GM23338 (cell line): ENCODE measurements at regions not wholly inside any gene's neighbourhood (a gene's known extent, or its start where the extent isn't known, plus 50 kb on each side); places are given as distances from the start of the nearest gene placed in this dataset.

Experiments used
- ATAC-seq: fragments of 200-7000 bp; cut with Tn5 transposase; 3 replicates; pipeline ENCODE4 v1.9.1; 2020
- DNase-seq: peaks from one replicate; pipeline ENCODE4 v3.0.0-alpha.2; 2015; ENCODE audit warnings: low spot score
- H2AFZ ChIP-seq: fragments of 200-600 bp; sonication (generic); 2 replicates; pipeline ENCODE4 v1.8.0; 2016; ENCODE audit warnings: antibody characterized with exemption, mild to moderate bottlenecking, moderate library complexity
- H3F3A ChIP-seq: fragments of 200-600 bp; sonication (generic); replicated peaks from 2 replicates; pipeline ENCODE4 v1.8.0; 2017; ENCODE audit warnings: antibody characterized with exemption, mixed run types, low read depth
- H3K27ac ChIP-seq: fragments of 200-600 bp; sonication (generic); 2 replicates; pipeline ENCODE4 v1.6.1; 2016; ENCODE audit warnings: low read depth
- H3K27me3 ChIP-seq: fragments of 200-600 bp; sonication (generic); 2 replicates; pipeline ENCODE4 v1.8.0; 2016; ENCODE audit warnings: mild to moderate bottlenecking, mixed run types, moderate library complexity; ENCODE audit not compliant: insufficient read depth
- H3K36me3 ChIP-seq: fragments of 200-600 bp; sonication (generic); 2 replicates; pipeline ENCODE4 v1.8.0; 2016; ENCODE audit warnings: mild to moderate bottlenecking; ENCODE audit not compliant: insufficient read depth
- H3K4me1 ChIP-seq: fragments of 200-600 bp; sonication (generic); 2 replicates; pipeline ENCODE4 v1.8.0; 2016; ENCODE audit warnings: mild to moderate bottlenecking, moderate library complexity; ENCODE audit not compliant: insufficient read depth
- H3K4me2 ChIP-seq: fragments of 200-600 bp; sonication (generic); 2 replicates; pipeline ENCODE4 v1.7.1; 2017; ENCODE audit warnings: mixed run types
- H3K4me3 ChIP-seq: fragments of 200-600 bp; sonication (generic); 2 replicates; pipeline ENCODE4 v1.6.1; 2016; ENCODE audit warnings: mixed run types
- H3K79me2 ChIP-seq: fragments of 200-600 bp; sonication (generic); replicated peaks from 2 replicates; pipeline ENCODE4 v1.8.0; 2017; ENCODE audit warnings: mild to moderate bottlenecking; ENCODE audit not compliant: insufficient read depth
- H3K9me2 ChIP-seq: fragments of 200-600 bp; sonication (generic); 2 replicates; pipeline ENCODE4 v1.8.0; 2017; ENCODE audit not compliant: insufficient read depth
- H4K20me1 ChIP-seq: fragments of 200-600 bp; sonication (generic); replicated peaks from 2 replicates; pipeline ENCODE4 v1.8.0; 2017; ENCODE audit warnings: mild to moderate bottlenecking; ENCODE audit not compliant: insufficient read depth
- H3K27ac Mint-ChIP-seq: 2 replicates; pipeline ENCODE4 v1.8.0; 2020; ENCODE audit warnings: inconsistent platforms, mild to moderate bottlenecking, moderate library complexity, mixed read lengths
- H3K27me3 Mint-ChIP-seq: 3 replicates; pipeline ENCODE4 v1.8.0; 2022; ENCODE audit warnings: low read depth, mild to moderate bottlenecking, moderate library complexity, mixed read lengths, inconsistent platforms; ENCODE audit not compliant: insufficient read depth, poor library complexity
- H3K36me3 Mint-ChIP-seq: 3 replicates; pipeline ENCODE4 v1.8.0; 2021; ENCODE audit warnings: low read depth, mild to moderate bottlenecking, inconsistent platforms, moderate library complexity, mixed read lengths
- H3K4me1 Mint-ChIP-seq: 3 replicates; pipeline ENCODE4 v1.8.0; 2020; ENCODE audit warnings: mild to moderate bottlenecking, inconsistent platforms, mixed read lengths
- H3K4me3 Mint-ChIP-seq: 3 replicates; pipeline ENCODE4 v1.8.0; 2021; ENCODE audit warnings: moderate library complexity, mild to moderate bottlenecking, inconsistent platforms, mixed read lengths
- H3K9me3 Mint-ChIP-seq: 3 replicates; pipeline ENCODE4 v1.8.0; 2020; ENCODE audit warnings: moderate library complexity, mild to moderate bottlenecking, inconsistent platforms, mixed read lengths
- CREB1 ChIP-seq: fragments of 250-450 bp; sonication (Bioruptor Pico); IDR thresholded peaks from 2 replicates; pipeline ENCODE4 v1.5.0; 2020; ENCODE audit warnings: low read depth, mild to moderate bottlenecking, moderate library complexity
- EZH2 ChIP-seq: fragments of 200-600 bp; sonication (generic); IDR thresholded peaks from one replicate; pipeline ENCODE4 v1.8.0; 2017; ENCODE audit warnings: antibody characterized with exemption, mild to moderate bottlenecking, low read depth; ENCODE audit not compliant: unreplicated experiment
- EZH2phosphoT487 ChIP-seq: fragments of 200-600 bp; sonication (generic); IDR thresholded peaks from one replicate; pipeline ENCODE4 v1.8.1; 2018; ENCODE audit warnings: antibody characterized with exemption; ENCODE audit not compliant: unreplicated experiment
- JUNB ChIP-seq: IDR thresholded peaks from one replicate; pipeline ENCODE4 v1.6.1; 2016; ENCODE audit warnings: antibody characterized with exemption; ENCODE audit not compliant: unreplicated experiment
- NANOG ChIP-seq: IDR thresholded peaks from 2 replicates; pipeline ENCODE4 v1.6.1; 2016; ENCODE audit warnings: antibody characterized with exemption, borderline replicate concordance
- POLR2AphosphoS5 ChIP-seq: IDR thresholded peaks from 2 replicates; pipeline ENCODE4 v1.6.1; 2016; ENCODE audit warnings: antibody characterized with exemption, low read depth
- STAT1 ChIP-seq: IDR thresholded peaks from one replicate; pipeline ENCODE4 v1.6.1; 2016; ENCODE audit warnings: antibody characterized with exemption; ENCODE audit not compliant: unreplicated experiment
- ZNF114 ChIP-seq: fragments of 250-450 bp; sonication (Bioruptor Pico); IDR thresholded peaks from 2 replicates; pipeline ENCODE4 v1.5.0; 2020; ENCODE audit warnings: mild to moderate bottlenecking, moderate library complexity
- ZNF331 ChIP-seq: fragments of 250-450 bp; sonication (Bioruptor Pico); IDR thresholded peaks from 2 replicates; pipeline ENCODE4 v1.5.0; 2020; ENCODE audit warnings: low read depth, mild to moderate bottlenecking, moderate library complexity
- TF ChIP-seq, protein P1 (sequence below): fragments of 250-450 bp; sonication (Bioruptor Pico); IDR thresholded peaks from 2 replicates; pipeline ENCODE4 v1.5.0; 2020; ENCODE audit warnings: mild to moderate bottlenecking, moderate library complexity
- TF ChIP-seq, protein P2 (sequence below), 2 experiments: fragments of 200-600 bp in 1 of 2; sonication (generic) in 1 of 2; conservative IDR thresholded peaks; 2 replicates each; pipeline versions ENCODE4 v1.5.1 to v1.6.1; 2016 to 2017; ENCODE audit warnings: antibody characterized with exemption in 2 of 2, low read depth in 2 of 2, mild to moderate bottlenecking in 2 of 2, moderate library complexity in 1 of 2
- TF ChIP-seq, protein P3 (sequence below): IDR thresholded peaks from one replicate; pipeline ENCODE4 v1.6.1; 2018; ENCODE audit warnings: antibody characterized with exemption; ENCODE audit not compliant: unreplicated experiment
- TF ChIP-seq, protein P4 (sequence below): IDR thresholded peaks from 2 replicates; pipeline ENCODE4 v1.6.1; 2016; ENCODE audit warnings: antibody characterized with exemption

DNA sequence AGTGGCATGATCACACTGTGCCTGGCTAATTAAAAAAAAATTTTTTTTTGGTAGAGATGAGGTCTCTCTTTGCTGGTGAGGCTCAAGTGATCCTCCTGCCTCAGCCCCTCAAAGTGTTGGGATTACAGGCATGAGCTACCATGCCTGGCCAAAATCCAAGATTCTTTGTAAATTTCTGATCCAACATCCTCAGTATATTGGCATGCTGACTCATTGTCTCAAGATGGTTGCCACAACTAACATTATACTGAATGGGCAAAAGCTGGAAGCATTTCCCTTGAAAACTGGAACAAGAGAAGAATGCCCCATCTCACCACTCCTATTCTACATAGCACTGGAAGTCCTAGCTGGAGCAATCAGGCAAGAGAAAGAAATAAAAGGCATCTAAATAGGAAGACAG lies 100.0 kb downstream of the KLF5 start (continued):
- TF ChIP-seq NANOG: no peak
- TF ChIP-seq POLR2AphosphoS5: no peak
- TF ChIP-seq JUNB: no peak
- TF ChIP-seq STAT1: no peak

DNA sequence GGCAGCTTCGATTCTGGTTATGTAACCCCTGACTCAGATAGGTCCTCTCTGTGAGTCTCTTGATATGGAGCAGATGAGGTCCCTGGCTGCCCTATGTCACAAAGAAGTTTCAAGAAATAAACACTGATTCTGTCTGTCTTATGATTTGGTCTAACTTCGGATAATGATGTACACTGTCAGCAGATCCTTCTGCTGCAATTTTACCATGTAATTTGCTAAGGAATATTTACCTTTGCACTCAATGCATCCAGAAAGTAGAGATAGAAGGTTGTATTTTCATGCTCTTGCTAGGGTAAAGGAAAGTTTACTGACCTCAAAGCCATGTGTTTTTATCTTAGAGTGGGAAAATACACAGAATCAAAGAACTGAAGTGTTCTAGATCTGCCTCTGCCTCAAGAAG lies 98.2 kb downstream of the KLF5 start:
- no peak for DNase-seq
- no peak overlapping the region for H3K4me3 Mint-ChIP-seq
- H3K9me3 Mint-ChIP-seq: peaks cover 3% of the 10 kb centered on the region; the same call in 1 of the 3 replicates
- no peaks in the 10 kb centered on the region for H3K36me3 ChIP-seq
- H3K4me1 ChIP-seq: no peaks in the 10 kb centered on the region
- no peak overlapping the region for H2AFZ ChIP-seq
- H3K27ac Mint-ChIP-seq: no peak overlapping the region
- H3K27ac ChIP-seq: no peak overlapping the region
- H3K4me2 ChIP-seq: no peak overlapping the region
- H3K27me3 Mint-ChIP-seq: peaks cover 3% of the 10 kb centered on the region
- no peaks in the 10 kb centered on the region for H3K36me3 Mint-ChIP-seq
- no peak overlapping the region for H3K4me3 ChIP-seq
- H3K4me1 Mint-ChIP-seq: no peaks in the 10 kb centered on the region
- H3F3A ChIP-seq: no peaks in the 10 kb centered on the region
- H4K20me1 ChIP-seq: no peaks in the 10 kb centered on the region
- TF ChIP-seq, protein P1, sequence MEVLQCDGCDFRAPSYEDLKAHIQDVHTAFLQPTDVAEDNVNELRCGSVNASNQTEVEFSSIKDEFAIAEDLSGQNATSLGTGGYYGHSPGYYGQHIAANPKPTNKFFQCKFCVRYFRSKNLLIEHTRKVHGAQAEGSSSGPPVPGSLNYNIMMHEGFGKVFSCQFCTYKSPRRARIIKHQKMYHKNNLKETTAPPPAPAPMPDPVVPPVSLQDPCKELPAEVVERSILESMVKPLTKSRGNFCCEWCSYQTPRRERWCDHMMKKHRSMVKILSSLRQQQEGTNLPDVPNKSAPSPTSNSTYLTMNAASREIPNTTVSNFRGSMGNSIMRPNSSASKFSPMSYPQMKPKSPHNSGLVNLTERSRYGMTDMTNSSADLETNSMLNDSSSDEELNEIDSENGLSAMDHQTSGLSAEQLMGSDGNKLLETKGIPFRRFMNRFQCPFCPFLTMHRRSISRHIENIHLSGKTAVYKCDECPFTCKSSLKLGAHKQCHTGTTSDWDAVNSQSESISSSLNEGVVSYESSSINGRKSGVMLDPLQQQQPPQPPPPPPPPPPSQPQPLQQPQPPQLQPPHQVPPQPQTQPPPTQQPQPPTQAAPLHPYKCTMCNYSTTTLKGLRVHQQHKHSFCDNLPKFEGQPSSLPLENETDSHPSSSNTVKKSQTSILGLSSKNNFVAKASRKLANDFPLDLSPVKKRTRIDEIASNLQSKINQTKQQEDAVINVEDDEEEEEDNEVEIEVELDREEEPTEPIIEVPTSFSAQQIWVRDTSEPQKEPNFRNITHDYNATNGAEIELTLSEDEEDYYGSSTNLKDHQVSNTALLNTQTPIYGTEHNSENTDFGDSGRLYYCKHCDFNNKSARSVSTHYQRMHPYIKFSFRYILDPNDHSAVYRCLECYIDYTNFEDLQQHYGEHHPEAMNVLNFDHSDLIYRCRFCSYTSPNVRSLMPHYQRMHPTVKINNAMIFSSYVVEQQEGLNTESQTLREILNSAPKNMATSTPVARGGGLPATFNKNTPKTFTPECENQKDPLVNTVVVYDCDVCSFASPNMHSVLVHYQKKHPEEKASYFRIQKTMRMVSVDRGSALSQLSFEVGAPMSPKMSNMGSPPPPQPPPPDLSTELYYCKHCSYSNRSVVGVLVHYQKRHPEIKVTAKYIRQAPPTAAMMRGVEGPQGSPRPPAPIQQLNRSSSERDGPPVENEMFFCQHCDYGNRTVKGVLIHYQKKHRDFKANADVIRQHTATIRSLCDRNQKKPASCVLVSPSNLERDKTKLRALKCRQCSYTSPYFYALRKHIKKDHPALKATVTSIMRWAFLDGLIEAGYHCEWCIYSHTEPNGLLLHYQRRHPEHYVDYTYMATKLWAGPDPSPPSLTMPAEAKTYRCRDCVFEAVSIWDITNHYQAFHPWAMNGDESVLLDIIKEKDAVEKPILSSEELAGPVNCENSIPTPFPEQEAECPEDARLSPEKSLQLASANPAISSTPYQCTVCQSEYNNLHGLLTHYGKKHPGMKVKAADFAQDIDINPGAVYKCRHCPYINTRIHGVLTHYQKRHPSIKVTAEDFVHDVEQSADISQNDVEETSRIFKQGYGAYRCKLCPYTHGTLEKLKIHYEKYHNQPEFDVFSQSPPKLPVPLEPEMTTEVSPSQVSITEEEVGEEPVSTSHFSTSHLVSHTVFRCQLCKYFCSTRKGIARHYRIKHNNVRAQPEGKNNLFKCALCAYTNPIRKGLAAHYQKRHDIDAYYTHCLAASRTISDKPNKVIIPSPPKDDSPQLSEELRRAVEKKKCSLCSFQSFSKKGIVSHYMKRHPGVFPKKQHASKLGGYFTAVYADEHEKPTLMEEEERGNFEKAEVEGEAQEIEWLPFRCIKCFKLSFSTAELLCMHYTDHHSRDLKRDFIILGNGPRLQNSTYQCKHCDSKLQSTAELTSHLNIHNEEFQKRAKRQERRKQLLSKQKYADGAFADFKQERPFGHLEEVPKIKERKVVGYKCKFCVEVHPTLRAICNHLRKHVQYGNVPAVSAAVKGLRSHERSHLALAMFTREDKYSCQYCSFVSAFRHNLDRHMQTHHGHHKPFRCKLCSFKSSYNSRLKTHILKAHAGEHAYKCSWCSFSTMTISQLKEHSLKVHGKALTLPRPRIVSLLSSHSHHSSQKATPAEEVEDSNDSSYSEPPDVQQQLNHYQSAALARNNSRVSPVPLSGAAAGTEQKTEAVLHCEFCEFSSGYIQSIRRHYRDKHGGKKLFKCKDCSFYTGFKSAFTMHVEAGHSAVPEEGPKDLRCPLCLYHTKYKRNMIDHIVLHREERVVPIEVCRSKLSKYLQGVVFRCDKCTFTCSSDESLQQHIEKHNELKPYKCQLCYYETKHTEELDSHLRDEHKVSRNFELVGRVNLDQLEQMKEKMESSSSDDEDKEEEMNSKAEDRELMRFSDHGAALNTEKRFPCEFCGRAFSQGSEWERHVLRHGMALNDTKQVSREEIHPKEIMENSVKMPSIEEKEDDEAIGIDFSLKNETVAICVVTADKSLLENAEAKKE: no peak
- TF ChIP-seq ZNF114 (CRISPR knock-in tag): no peak
- TF ChIP-seq NANOG: no peak
- TF ChIP-seq ZNF331: no peak
- no peak for TF ChIP-seq JUNB
- TF ChIP-seq, protein P2, sequence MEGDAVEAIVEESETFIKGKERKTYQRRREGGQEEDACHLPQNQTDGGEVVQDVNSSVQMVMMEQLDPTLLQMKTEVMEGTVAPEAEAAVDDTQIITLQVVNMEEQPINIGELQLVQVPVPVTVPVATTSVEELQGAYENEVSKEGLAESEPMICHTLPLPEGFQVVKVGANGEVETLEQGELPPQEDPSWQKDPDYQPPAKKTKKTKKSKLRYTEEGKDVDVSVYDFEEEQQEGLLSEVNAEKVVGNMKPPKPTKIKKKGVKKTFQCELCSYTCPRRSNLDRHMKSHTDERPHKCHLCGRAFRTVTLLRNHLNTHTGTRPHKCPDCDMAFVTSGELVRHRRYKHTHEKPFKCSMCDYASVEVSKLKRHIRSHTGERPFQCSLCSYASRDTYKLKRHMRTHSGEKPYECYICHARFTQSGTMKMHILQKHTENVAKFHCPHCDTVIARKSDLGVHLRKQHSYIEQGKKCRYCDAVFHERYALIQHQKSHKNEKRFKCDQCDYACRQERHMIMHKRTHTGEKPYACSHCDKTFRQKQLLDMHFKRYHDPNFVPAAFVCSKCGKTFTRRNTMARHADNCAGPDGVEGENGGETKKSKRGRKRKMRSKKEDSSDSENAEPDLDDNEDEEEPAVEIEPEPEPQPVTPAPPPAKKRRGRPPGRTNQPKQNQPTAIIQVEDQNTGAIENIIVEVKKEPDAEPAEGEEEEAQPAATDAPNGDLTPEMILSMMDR (conservative IDR thresholded peaks at IDR 0.05; ENCODE audit: low read depth in 2 of 2): no peak
- no peak for TF ChIP-seq STAT1
- no peak for TF ChIP-seq EZH2phosphoT487
- no peak for TF ChIP-seq POLR2AphosphoS5
- TF ChIP-seq, protein P3, sequence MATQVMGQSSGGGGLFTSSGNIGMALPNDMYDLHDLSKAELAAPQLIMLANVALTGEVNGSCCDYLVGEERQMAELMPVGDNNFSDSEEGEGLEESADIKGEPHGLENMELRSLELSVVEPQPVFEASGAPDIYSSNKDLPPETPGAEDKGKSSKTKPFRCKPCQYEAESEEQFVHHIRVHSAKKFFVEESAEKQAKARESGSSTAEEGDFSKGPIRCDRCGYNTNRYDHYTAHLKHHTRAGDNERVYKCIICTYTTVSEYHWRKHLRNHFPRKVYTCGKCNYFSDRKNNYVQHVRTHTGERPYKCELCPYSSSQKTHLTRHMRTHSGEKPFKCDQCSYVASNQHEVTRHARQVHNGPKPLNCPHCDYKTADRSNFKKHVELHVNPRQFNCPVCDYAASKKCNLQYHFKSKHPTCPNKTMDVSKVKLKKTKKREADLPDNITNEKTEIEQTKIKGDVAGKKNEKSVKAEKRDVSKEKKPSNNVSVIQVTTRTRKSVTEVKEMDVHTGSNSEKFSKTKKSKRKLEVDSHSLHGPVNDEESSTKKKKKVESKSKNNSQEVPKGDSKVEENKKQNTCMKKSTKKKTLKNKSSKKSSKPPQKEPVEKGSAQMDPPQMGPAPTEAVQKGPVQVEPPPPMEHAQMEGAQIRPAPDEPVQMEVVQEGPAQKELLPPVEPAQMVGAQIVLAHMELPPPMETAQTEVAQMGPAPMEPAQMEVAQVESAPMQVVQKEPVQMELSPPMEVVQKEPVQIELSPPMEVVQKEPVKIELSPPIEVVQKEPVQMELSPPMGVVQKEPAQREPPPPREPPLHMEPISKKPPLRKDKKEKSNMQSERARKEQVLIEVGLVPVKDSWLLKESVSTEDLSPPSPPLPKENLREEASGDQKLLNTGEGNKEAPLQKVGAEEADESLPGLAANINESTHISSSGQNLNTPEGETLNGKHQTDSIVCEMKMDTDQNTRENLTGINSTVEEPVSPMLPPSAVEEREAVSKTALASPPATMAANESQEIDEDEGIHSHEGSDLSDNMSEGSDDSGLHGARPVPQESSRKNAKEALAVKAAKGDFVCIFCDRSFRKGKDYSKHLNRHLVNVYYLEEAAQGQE: no peak
- TF ChIP-seq, protein P4, sequence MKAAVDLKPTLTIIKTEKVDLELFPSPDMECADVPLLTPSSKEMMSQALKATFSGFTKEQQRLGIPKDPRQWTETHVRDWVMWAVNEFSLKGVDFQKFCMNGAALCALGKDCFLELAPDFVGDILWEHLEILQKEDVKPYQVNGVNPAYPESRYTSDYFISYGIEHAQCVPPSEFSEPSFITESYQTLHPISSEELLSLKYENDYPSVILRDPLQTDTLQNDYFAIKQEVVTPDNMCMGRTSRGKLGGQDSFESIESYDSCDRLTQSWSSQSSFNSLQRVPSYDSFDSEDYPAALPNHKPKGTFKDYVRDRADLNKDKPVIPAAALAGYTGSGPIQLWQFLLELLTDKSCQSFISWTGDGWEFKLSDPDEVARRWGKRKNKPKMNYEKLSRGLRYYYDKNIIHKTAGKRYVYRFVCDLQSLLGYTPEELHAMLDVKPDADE: no peak
- TF ChIP-seq CREB1 (CRISPR knock-in tag): no peak
- TF ChIP-seq EZH2: no peak
- no peak for ATAC-seq
- H3K27me3 ChIP-seq: no peaks in the 10 kb centered on the region
- no peaks in the 10 kb centered on the region for H3K79me2 ChIP-seq
- no peaks in the 10 kb centered on the region for H3K9me2 ChIP-seq
